CD4-positive, CD25-positive, alpha-beta regulatory T cell (primary cell): ENCODE measurements at regions not wholly inside any gene's neighbourhood (a gene's known extent, or its start where the extent isn't known, plus 50 kb on each side); places are given as distances from the start of the nearest gene placed in this dataset.

Experiments
- ATAC-seq, 2 donors: fragments of 150-1000 bp; cut with Tn5 transposase; one replicate each; pipeline ENCODE4 v1.10.0; 2021; ENCODE audit warnings: low read depth in 2 of 2, moderate number of reproducible peaks in 2 of 2, moderate library complexity in 1 of 2
- DNase-seq, 3 donors: peaks; one replicate each; pipeline versions ENCODE4 v3.0.0 to v3.0.0-alpha.2; 2012 to 2022; ENCODE audit warnings: mixed read lengths in 1 of 3
- H3K27ac ChIP-seq: one replicate; pipeline ENCODE4 v1.7.0; 2013; ENCODE audit warnings: mild to moderate bottlenecking, low read length; ENCODE audit not compliant: insufficient read depth, poor library complexity, severe bottlenecking
- H3K27me3 ChIP-seq: one replicate; pipeline ENCODE4 v1.7.0; 2013; ENCODE audit warnings: low read length; ENCODE audit not compliant: control insufficient read depth, insufficient read depth
- H3K36me3 ChIP-seq: one replicate; pipeline ENCODE4 v1.7.0; 2013; ENCODE audit warnings: mild to moderate bottlenecking, low read length, moderate library complexity; ENCODE audit not compliant: control insufficient read depth, insufficient read depth
- H3K4me1 ChIP-seq: 2 replicates; pipeline ENCODE4 v1.7.0; 2013; ENCODE audit warnings: mild to moderate bottlenecking, low read length; ENCODE audit not compliant: insufficient read depth, control insufficient read depth, poor library complexity, severe bottlenecking
- H3K4me3 ChIP-seq: one replicate; pipeline ENCODE4 v1.7.0; 2013; ENCODE audit warnings: low read depth, mild to moderate bottlenecking, low read length, moderate library complexity
- H3K9me3 ChIP-seq, 2 experiments: 1 replicate in 1 of 2; 2 replicates in 1 of 2; pipeline ENCODE4 v1.7.0; 2013; ENCODE audit warnings: low read length in 2 of 2, mild to moderate bottlenecking in 1 of 2, moderate library complexity in 1 of 2; ENCODE audit not compliant: control insufficient read depth in 2 of 2
- H3K27ac Mint-ChIP-seq, 3 donors: one replicate each; pipeline ENCODE4 v1.8.0; 2020 to 2022; ENCODE audit warnings: mild to moderate bottlenecking in 3 of 3, mixed read lengths in 3 of 3, moderate library complexity in 2 of 3
- H3K27me3 Mint-ChIP-seq: one replicate; pipeline ENCODE4 v1.8.0; 2022; ENCODE audit warnings: mild to moderate bottlenecking, mixed read lengths
- H3K36me3 Mint-ChIP-seq: one replicate; pipeline ENCODE4 v1.8.0; 2020; ENCODE audit warnings: mixed read lengths
- H3K4me1 Mint-ChIP-seq, 4 donors: one replicate each; pipeline ENCODE4 v1.8.0; 2020 to 2022; ENCODE audit warnings: mixed read lengths in 4 of 4, mild to moderate bottlenecking in 1 of 4
- H3K4me3 Mint-ChIP-seq, 4 donors: one replicate each; pipeline ENCODE4 v1.8.0; 2020 to 2022; ENCODE audit warnings: mild to moderate bottlenecking in 4 of 4, mixed read lengths in 4 of 4, moderate library complexity in 3 of 4
- H3K9me3 Mint-ChIP-seq, 7 donors: one replicate each; pipeline ENCODE4 v1.8.0; 2020 to 2022; ENCODE audit warnings: mixed read lengths in 7 of 7, mild to moderate bottlenecking in 3 of 7, moderate library complexity in 2 of 7

GRCh38 chr12:111215881-111216280 lies 153.0 kb downstream of the PHETA1 start:
- Histone ChIP-seq H3K4me3 (no peak overlapping the region), H3K4me1 (no peaks in the 10 kb centered on the region), H3K27ac (no peak overlapping the region), H3K36me3 (no peaks in the 10 kb centered on the region), H3K9me3 (no peaks in the 10 kb centered on the region), H3K27me3 (no peaks in the 10 kb centered on the region)
- no peaks in the 10 kb centered on the region for H3K9me3 Mint-ChIP-seq
- peaks cover 0 to 2% (median 0%) of the 10 kb centered on the region in 4 donors for H3K4me1 Mint-ChIP-seq
- ATAC-seq (no peak), DNase-seq (no peak)
- H3K36me3 Mint-ChIP-seq = no peaks in the 10 kb centered on the region
- no peak overlapping the region for H3K4me3 Mint-ChIP-seq
- H3K27ac Mint-ChIP-seq = no peak overlapping the region
- peaks cover 8% of the 10 kb centered on the region for H3K27me3 Mint-ChIP-seq

DNA sequence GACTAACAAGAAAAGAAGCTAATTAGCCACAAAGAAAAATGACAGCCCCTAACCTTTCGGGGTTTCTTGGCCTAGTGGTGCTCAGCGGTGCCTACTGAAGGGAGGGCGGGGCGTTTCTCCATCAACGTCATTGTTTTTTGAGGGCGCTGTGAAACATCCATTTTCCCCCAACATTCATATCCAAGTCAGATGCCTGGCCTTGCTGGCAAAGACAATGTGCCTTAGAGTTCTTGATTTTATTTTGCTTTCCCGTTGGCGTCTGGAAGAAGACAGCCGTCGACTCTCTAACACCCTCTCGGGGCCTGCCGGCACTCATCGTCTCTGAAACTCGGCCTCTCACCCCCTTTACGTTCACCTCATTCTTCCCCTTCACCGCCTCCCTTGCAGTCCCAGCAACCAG lies 154.5 kb downstream of the PHETA1 start:
- Histone ChIP-seq H3K9me3 (no peaks in the 10 kb centered on the region), H3K27me3 (no peaks in the 10 kb centered on the region), H3K36me3 (no peaks in the 10 kb centered on the region), H3K27ac (no peak overlapping the region), H3K4me1 (no peaks in the 10 kb centered on the region), H3K4me3 (no peak overlapping the region)
- H3K4me3 Mint-ChIP-seq = no peak overlapping the region
- peaks cover 0 to 2% (median 0%) of the 10 kb centered on the region in 4 donors for H3K4me1 Mint-ChIP-seq
- no peak for ATAC-seq
- no peak overlapping the region for H3K27ac Mint-ChIP-seq
- H3K27me3 Mint-ChIP-seq = peaks cover 17% of the 10 kb centered on the region
- H3K9me3 Mint-ChIP-seq = no peaks in the 10 kb centered on the region
- DNase-seq = no peak
- H3K36me3 Mint-ChIP-seq = no peaks in the 10 kb centered on the region

- ATAC-seq (no peak), DNase-seq (no peak)
- H3K27me3 Mint-ChIP-seq = peaks cover 17% of the 10 kb centered on the region
- H3K4me3 ChIP-seq = no peak overlapping the region
- H3K4me1 Mint-ChIP-seq = peaks cover 0 to 2% (median 0%) of the 10 kb centered on the region in 4 donors
- no peaks in the 10 kb centered on the region for H3K27me3 ChIP-seq
- H3K36me3 ChIP-seq = no peaks in the 10 kb centered on the region
- H3K4me3 Mint-ChIP-seq = no peak overlapping the region
- H3K27ac Mint-ChIP-seq = no peak overlapping the region
- H3K9me3 Mint-ChIP-seq = no peaks in the 10 kb centered on the region
- no peaks in the 10 kb centered on the region for H3K9me3 ChIP-seq
- H3K36me3 Mint-ChIP-seq = no peaks in the 10 kb centered on the region
- H3K27ac ChIP-seq = no peak overlapping the region
- H3K4me1 ChIP-seq = no peaks in the 10 kb centered on the region
Observed at GRCh38 chr12:111213561-111213960, 155.3 kb downstream of the PHETA1 start.

DNA sequence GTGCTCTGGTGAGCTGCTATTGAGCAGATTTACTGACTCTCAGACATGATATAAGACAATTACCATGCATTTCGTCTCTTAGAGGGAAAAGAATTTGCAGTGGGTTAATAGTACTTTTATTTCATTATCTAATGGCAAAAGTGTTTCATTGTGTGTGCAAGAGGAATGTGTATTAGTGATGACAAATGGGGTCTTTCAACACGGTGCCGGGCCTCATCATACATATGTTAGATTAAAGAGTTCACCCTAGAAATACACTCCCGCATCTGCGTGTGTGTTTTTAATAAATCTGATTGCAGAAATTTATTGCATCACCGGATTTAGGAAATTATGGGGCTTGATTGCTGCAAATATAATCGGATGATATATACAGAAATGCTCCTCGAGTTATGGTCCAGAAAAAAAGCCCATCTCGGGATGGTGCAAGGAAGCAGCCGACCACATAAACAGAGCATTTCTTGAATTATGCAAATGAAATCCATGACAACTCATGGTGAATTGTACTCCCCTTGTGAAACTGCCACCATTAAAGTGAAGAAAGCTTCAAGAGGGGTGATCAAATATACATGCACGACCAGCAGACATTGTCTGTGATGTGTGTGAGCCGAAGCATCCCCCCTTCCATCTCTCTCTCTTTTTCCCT lies 156.0 kb downstream of the PHETA1 start:
- peaks cover 17% of the 10 kb centered on the region for H3K27me3 Mint-ChIP-seq

DNA sequence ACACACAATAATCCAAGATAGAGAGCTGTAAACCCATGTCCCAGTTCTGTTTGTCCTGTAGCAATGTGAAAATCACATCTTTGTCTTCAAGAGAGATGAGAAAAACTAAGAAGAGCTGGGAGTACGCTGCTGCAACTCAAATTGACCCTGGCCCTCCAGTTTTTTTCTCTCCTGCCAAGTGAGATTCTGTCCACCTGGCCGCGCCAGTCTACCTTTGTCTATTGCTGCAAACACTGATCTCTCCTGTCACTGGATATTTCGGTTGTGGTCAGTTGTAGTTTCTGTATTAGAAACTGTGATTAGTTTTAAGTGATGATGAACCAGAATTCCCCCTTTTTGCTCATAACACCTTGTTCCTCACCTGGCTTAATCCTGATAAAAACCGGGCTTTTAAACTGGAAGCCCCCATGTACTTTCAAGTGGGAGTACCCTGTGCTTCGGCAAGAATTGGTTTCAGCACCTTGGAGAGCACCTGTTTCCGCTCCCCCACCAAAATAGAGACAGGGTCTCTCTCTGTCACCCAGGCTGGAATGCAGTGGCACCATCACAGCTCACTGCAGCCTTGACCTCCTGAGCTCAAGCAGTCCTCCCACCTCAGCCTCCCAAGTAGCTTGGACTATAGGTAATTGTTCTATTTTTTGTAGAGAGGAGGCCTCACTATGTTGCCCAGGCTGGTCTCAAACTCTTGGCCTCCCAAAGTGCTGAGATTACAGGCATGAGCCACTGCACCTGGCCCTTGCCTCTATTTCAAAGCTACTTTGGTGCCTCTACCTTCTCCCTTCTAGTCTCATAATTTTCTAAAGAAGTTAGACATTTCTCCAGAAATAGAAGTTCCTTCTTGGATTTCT lies 156.8 kb downstream of the PHETA1 start:
- Histone ChIP-seq H3K4me1 (no peaks in the 10 kb centered on the region), H3K9me3 (no peaks in the 10 kb centered on the region), H3K36me3 (no peaks in the 10 kb centered on the region), H3K27ac (no peak overlapping the region), H3K4me3 (no peak overlapping the region), H3K27me3 (no peaks in the 10 kb centered on the region)
- Mint-ChIP-seq H3K9me3 (no peaks in the 10 kb centered on the region), H3K4me3 (no peak overlapping the region), H3K4me1 (peaks cover 0 to 2% (median 0%) of the 10 kb centered on the region in 4 donors), H3K27ac (no peak overlapping the region), H3K27me3 (peaks cover 17% of the 10 kb centered on the region), H3K36me3 (no peaks in the 10 kb centered on the region)
- ATAC-seq = no peak
- DNase-seq = no peak

More for the DNA sequence above, 156.0 kb downstream of the PHETA1 start:
- H3K27me3 ChIP-seq = no peaks in the 10 kb centered on the region
- no peak overlapping the region for H3K4me3 ChIP-seq
- H3K4me1 Mint-ChIP-seq = peaks cover 0 to 2% (median 0%) of the 10 kb centered on the region in 4 donors
- no peak for DNase-seq
- no peaks in the 10 kb centered on the region for H3K36me3 ChIP-seq
- no peak overlapping the region for H3K27ac ChIP-seq
- H3K4me3 Mint-ChIP-seq = no peak overlapping the region
- ATAC-seq = no peak
- H3K36me3 Mint-ChIP-seq = no peaks in the 10 kb centered on the region
- H3K9me3 Mint-ChIP-seq = no peaks in the 10 kb centered on the region
- H3K4me1 ChIP-seq = no peaks in the 10 kb centered on the region
- no peak overlapping the region for H3K27ac Mint-ChIP-seq
- H3K9me3 ChIP-seq = no peaks in the 10 kb centered on the region

DNA sequence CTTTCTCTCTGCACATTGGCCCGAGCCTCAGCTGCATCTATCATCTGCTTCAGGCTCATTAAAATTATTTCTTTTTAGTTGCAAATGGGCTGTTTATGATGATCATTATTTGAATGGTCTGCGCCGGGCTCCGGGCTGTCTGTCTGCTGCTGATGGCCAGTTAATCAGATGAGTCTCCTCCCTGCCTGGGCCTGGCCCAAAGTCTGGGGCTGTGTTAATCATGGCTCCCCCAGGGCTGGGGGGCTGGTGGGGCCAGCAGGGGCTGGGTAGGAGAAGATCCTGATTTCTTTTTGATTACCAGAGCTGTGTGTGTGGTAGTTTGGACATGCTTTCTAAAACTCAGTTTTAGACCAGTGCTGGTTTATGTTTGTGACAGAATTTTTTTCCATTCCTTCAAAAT lies 159.1 kb downstream of the PHETA1 start:
- H3K36me3 Mint-ChIP-seq = no peaks in the 10 kb centered on the region
- H3K27me3 Mint-ChIP-seq = peaks cover 24% of the 10 kb centered on the region
- Histone ChIP-seq H3K27me3 (no peaks in the 10 kb centered on the region), H3K36me3 (no peaks in the 10 kb centered on the region), H3K27ac (no peak overlapping the region), H3K4me3 (no peak overlapping the region), H3K4me1 (no peaks in the 10 kb centered on the region), H3K9me3 (no peaks in the 10 kb centered on the region)
- ATAC-seq = no peak
- H3K27ac Mint-ChIP-seq = no peak overlapping the region
- no peak overlapping the region for H3K4me3 Mint-ChIP-seq
- no peaks in the 10 kb centered on the region for H3K4me1 Mint-ChIP-seq
- no peak for DNase-seq
- H3K9me3 Mint-ChIP-seq = no peaks in the 10 kb centered on the region

DNA sequence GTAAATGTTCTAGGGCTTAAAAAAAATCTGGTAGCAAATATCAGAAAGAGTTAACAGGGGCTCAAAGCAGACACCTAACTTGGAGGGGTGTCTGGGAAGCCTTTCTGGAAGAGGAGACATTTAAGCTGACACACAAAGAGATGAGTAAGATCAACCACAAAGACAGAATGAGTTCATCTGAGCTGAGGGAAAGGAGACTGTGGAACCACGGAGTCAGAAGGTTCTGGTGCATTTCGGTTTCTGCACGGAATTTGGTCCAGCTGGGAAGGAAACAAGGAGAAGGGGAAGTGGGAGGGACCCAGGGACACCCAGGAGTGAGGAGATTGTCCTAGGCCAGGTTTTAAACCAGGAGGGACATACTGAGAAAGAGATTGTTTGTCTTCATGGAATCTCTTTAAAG lies 161.1 kb downstream of the PHETA1 start:
- DNase-seq = no peak
- H3K4me3 ChIP-seq = no peak overlapping the region

More for the DNA sequence above, 161.1 kb downstream of the PHETA1 start:
- H3K27me3 ChIP-seq = no peaks in the 10 kb centered on the region
- no peak for ATAC-seq
- no peak overlapping the region for H3K27ac ChIP-seq
- H3K4me3 Mint-ChIP-seq = no peak overlapping the region
- peaks cover 23% of the 10 kb centered on the region for H3K27me3 Mint-ChIP-seq
- no peaks in the 10 kb centered on the region for H3K9me3 ChIP-seq
- H3K27ac Mint-ChIP-seq = no peak overlapping the region
- H3K36me3 ChIP-seq = no peaks in the 10 kb centered on the region
- H3K9me3 Mint-ChIP-seq = no peaks in the 10 kb centered on the region
- H3K36me3 Mint-ChIP-seq = no peaks in the 10 kb centered on the region
- H3K4me1 Mint-ChIP-seq = no peaks in the 10 kb centered on the region
- no peaks in the 10 kb centered on the region for H3K4me1 ChIP-seq
